PFSK-1 (cell line): ENCODE measurements at regions not wholly inside any gene's neighbourhood (a gene's known extent, or its start where the extent isn't known, plus 50 kb on each side); places are given as distances from the start of the nearest gene placed in this dataset.

Experiments used
- FOXP2 ChIP-seq: optimal IDR thresholded peaks from 2 replicates; pipeline ENCODE3; 2011; ENCODE audit warnings: borderline replicate concordance, control low read depth, inconsistent platforms; ENCODE audit not compliant: insufficient read depth; ENCODE audit errors: extremely low read length, extremely low read depth
- POLR2AphosphoS5 ChIP-seq: IDR thresholded peaks from 2 replicates; pipeline ENCODE4 v1.6.1; 2012; ENCODE audit warnings: low read depth, mild to moderate bottlenecking, control low read depth, low read length, moderate library complexity
- SIN3A ChIP-seq: IDR thresholded peaks from 2 replicates; pipeline ENCODE4 v1.6.1; 2012; ENCODE audit warnings: mild to moderate bottlenecking, low read length, moderate library complexity, borderline replicate concordance; ENCODE audit not compliant: insufficient read depth
- TAF1 ChIP-seq: IDR thresholded peaks from 2 replicates; pipeline ENCODE4 v1.6.1; 2012; ENCODE audit warnings: low read length, control low read depth, borderline replicate concordance; ENCODE audit not compliant: insufficient read depth
- TF ChIP-seq, protein P1 (sequence below), 2 experiments: IDR thresholded peaks; 2 replicates each; pipeline versions ENCODE4 v1.6.1 to v1.8.0; 2011 to 2012; ENCODE audit warnings: low read depth in 2 of 2, low read length in 2 of 2, control low read depth in 1 of 2, inconsistent platforms in 1 of 2, mild to moderate bottlenecking in 1 of 2, moderate library complexity in 1 of 2; ENCODE audit not compliant: insufficient read depth in 1 of 2

DNA sequence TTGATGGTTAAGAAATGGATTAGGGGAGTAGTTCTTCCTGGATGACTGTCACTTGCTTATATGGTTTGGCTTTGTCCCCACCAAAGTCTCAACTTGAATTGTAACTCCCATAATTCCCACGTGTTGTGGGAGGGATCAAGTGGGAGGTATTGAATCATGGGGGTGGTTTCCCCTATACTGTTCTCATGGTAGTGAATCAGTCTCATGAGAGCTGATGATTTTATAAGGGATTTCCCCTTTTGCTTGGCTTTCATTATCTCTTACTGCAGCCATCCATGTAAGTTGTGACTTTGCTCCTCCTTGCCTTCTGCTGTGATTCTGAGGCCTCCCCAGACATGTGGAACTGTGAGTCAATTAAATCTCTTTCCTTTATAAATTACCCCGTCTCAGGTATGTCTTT lies 1621.1 kb downstream of the MRPL39 start:
- TF ChIP-seq SIN3A: no peak
- no peak for TF ChIP-seq TAF1
- TF ChIP-seq POLR2AphosphoS5: no peak
- TF ChIP-seq FOXP2: no peak
- TF ChIP-seq, protein P1, sequence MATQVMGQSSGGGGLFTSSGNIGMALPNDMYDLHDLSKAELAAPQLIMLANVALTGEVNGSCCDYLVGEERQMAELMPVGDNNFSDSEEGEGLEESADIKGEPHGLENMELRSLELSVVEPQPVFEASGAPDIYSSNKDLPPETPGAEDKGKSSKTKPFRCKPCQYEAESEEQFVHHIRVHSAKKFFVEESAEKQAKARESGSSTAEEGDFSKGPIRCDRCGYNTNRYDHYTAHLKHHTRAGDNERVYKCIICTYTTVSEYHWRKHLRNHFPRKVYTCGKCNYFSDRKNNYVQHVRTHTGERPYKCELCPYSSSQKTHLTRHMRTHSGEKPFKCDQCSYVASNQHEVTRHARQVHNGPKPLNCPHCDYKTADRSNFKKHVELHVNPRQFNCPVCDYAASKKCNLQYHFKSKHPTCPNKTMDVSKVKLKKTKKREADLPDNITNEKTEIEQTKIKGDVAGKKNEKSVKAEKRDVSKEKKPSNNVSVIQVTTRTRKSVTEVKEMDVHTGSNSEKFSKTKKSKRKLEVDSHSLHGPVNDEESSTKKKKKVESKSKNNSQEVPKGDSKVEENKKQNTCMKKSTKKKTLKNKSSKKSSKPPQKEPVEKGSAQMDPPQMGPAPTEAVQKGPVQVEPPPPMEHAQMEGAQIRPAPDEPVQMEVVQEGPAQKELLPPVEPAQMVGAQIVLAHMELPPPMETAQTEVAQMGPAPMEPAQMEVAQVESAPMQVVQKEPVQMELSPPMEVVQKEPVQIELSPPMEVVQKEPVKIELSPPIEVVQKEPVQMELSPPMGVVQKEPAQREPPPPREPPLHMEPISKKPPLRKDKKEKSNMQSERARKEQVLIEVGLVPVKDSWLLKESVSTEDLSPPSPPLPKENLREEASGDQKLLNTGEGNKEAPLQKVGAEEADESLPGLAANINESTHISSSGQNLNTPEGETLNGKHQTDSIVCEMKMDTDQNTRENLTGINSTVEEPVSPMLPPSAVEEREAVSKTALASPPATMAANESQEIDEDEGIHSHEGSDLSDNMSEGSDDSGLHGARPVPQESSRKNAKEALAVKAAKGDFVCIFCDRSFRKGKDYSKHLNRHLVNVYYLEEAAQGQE (IDR thresholded peaks at IDR 0.05; ENCODE audit: insufficient read depth in 1 of 2, low read depth in 2 of 2, low read length in 2 of 2): no peak

GRCh38 chr21:23982546-23982945 lies 1624.7 kb downstream of the MRPL39 start:
- TF ChIP-seq SIN3A (no peak), FOXP2 (no peak)
- TF ChIP-seq, protein P1 (IDR thresholded peaks at IDR 0.05; ENCODE audit: insufficient read depth in 1 of 2, low read depth in 2 of 2, low read length in 2 of 2): no peak

DNA sequence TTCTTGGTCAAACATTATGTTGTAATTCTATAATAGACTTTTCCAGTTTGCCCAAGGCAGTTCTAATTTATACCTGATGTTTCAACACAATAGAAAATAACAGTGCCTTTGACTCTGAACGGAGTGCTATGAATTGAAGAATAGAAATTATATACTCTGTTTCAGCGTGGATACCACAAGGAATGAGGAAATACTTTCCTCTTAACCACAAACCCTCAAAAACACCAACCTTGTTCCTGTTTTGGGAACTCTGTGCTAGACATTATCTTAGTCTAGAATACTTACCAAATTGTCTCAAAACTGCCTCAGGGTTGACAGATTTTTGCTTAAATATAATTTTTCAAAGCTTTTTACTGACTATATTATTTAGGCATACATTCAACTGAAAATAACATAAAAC lies 1629.3 kb downstream of the MRPL39 start:
- TF ChIP-seq, protein P1 (IDR thresholded peaks at IDR 0.05; ENCODE audit: insufficient read depth in 1 of 2, low read depth in 2 of 2, low read length in 2 of 2): no peak
- no peak for TF ChIP-seq TAF1
- TF ChIP-seq POLR2AphosphoS5: no peak
- no peak for TF ChIP-seq FOXP2
- TF ChIP-seq SIN3A: no peak

GRCh38 chr21:23968722-23969647 lies 1638.3 kb downstream of the MRPL39 start:
- TF ChIP-seq SIN3A: no peak
- no peak for TF ChIP-seq FOXP2

DNA sequence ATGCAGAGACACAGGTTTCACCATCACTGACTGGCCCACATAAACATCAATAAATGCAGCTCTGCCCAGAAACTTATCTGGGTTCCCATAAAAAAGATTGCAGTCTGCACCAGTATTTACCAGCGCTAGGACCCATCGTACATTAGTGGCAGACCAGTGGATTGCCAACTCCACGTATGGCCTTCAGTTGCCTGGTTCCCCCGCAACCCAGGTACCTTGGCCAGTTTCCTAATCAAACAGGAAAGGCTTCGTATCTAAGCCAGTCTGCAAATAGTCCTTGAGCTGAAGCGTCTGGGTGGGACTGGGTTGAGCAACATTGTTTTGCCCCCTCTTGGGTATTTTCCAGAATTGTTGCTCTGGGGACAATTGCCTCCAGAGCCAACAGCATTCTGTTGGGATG lies 1639.3 kb downstream of the MRPL39 start:
- no peak for TF ChIP-seq TAF1
- TF ChIP-seq, protein P1 (IDR thresholded peaks at IDR 0.05; ENCODE audit: insufficient read depth in 1 of 2, low read depth in 2 of 2, low read length in 2 of 2): no peak
